Left lung (tissue), 4 donors: ENCODE measurements at regions not wholly inside any gene's neighbourhood (a gene's known extent, or its start where the extent isn't known, plus 50 kb on each side); places are given as distances from the start of the nearest gene placed in this dataset.

Experiments used
- ATAC-seq: fragments of 200-7000 bp; cut with Tn5 transposase; one replicate; pipeline ENCODE4 v1.9.1; 2020; ENCODE audit warnings: moderate library complexity
- DNase-seq, 4 donors: peaks; one replicate each; pipeline ENCODE4 v3.0.0-alpha.2; 2013 to 2020
- H3K27ac ChIP-seq, 2 donors: fragments of 200-600 bp; sonication (generic) in 1 of 2; one replicate each; pipeline versions ENCODE4 v1.5.0 to v1.8.0; 2020 to 2021
- H3K27me3 ChIP-seq, 2 donors: fragments of 200-600 bp; sonication (generic) in 1 of 2; one replicate each; pipeline versions ENCODE4 v1.5.0 to v1.8.0; 2020 to 2021
- H3K36me3 ChIP-seq, 2 donors: fragments of 200-600 bp; sonication (generic) in 1 of 2; one replicate each; pipeline versions ENCODE4 v1.5.0 to v1.8.0; 2020 to 2021
- H3K4me1 ChIP-seq, 2 donors: fragments of 200-600 bp; one replicate each; pipeline ENCODE4 v1.8.0; 2021
- H3K4me3 ChIP-seq, 2 donors: fragments of 200-600 bp; sonication (generic) in 1 of 2; one replicate each; pipeline versions ENCODE4 v1.5.0 to v1.8.0; 2020 to 2021; ENCODE audit warnings: mild to moderate bottlenecking in 1 of 2
- H3K9me3 ChIP-seq, 2 donors: fragments of 200-600 bp; sonication (generic) in 1 of 2; one replicate each; pipeline versions ENCODE4 v1.5.0 to v1.8.0; 2020 to 2021
- intact Hi-C, 2 donors: fragments of 100-400 bp; cut with DNase I; formaldehyde crosslinking; loops; one replicate each; pipeline versions ENCODE4 v1.11.2 to v1.14.2; 2022
- TF ChIP-seq, protein P1 (sequence below), 2 donors: fragments of 200-600 bp; sonication (generic) in 1 of 2; IDR thresholded peaks; one replicate each; pipeline versions ENCODE4 v1.5.0 to v1.8.0; 2021; ENCODE audit warnings: antibody characterized with exemption in 2 of 2
- donor health status: DM: no; HTN: yes; CAD: no.
- donor health status: DM: no; HTN: no; CAD: no.

DNA sequence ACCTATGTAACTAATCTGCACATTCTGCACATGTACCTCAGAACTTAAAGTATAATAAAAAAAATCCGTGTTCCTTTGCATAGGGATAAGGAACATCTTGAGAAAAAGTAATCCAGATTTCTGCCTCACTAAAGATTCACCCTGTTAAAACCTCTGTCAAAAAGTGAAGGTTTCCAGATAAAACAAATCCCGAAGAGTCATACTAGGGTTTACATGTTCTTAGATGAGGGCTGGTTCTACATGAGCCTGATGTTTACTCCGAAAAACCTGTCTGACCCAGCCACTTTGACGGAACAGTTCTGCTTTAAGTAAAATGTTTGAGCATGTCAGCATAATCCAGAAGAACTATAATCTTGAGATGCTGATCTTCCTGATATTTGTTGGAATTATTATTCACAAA is 515.6 kb upstream of the SLC8A1 start:
- H3K27ac ChIP-seq, result no peak overlapping the region
- DNase-seq, result no peak
- H3K4me1 ChIP-seq, result no peaks in the 10 kb centered on the region
- no peaks in the 10 kb centered on the region for H3K36me3 ChIP-seq
- no peaks in the 10 kb centered on the region for H3K9me3 ChIP-seq
- intact Hi-C loops, result no loop called here
- no peak for ATAC-seq
- TF ChIP-seq, protein P1, sequence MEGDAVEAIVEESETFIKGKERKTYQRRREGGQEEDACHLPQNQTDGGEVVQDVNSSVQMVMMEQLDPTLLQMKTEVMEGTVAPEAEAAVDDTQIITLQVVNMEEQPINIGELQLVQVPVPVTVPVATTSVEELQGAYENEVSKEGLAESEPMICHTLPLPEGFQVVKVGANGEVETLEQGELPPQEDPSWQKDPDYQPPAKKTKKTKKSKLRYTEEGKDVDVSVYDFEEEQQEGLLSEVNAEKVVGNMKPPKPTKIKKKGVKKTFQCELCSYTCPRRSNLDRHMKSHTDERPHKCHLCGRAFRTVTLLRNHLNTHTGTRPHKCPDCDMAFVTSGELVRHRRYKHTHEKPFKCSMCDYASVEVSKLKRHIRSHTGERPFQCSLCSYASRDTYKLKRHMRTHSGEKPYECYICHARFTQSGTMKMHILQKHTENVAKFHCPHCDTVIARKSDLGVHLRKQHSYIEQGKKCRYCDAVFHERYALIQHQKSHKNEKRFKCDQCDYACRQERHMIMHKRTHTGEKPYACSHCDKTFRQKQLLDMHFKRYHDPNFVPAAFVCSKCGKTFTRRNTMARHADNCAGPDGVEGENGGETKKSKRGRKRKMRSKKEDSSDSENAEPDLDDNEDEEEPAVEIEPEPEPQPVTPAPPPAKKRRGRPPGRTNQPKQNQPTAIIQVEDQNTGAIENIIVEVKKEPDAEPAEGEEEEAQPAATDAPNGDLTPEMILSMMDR (IDR thresholded peaks at IDR 0.05), result no peak
- no peaks in the 10 kb centered on the region for H3K27me3 ChIP-seq
- H3K4me3 ChIP-seq, result no peak overlapping the region

DNA sequence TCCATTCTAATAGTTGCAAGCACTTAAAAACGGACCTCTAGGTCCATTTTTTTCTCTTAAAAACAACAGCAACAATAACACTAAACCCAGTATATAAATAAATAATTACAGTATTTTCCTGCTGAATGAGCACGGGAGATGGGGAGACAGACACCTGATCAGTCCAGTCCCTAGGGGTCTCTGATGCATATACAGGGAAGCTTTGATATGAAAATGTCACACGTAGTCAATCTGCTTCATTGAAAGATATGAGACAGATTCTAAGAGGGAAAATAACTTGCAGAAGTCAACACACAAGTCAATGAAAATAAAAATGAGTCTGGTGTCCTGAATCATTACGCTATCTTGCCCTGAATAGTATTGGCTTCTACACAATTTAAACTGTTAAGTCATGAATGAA is 523.3 kb upstream of the SLC8A1 start:
- TF ChIP-seq, protein P1 (IDR thresholded peaks at IDR 0.05), result no peak
- DNase-seq (no peak), ATAC-seq (no peak)
- intact Hi-C loops, result no loop called here
- H3K27me3 ChIP-seq, result no peaks in the 10 kb centered on the region
- no peaks in the 10 kb centered on the region for H3K9me3 ChIP-seq
- H3K4me3 ChIP-seq, result no peak overlapping the region
- no peaks in the 10 kb centered on the region for H3K36me3 ChIP-seq
- H3K4me1 ChIP-seq, result no peaks in the 10 kb centered on the region
- no peak overlapping the region for H3K27ac ChIP-seq

DNA sequence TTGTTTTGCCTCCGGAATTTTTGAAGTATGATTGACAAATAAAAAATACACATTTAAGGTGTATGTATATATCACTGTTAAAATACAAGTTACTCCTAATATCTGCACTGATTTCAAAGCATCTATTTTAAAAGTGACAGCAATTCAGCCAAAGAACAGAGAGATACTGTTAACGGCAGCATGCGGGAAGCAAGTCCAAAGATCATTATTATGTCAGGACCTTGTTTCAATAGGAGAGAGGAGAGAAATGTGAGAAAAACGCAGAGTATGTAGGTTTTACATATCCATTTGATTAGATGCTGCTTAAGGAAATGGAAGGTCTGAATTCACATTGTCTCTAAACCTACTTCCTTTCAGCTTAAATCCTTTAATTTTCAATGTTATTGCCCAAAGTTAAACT is 545.5 kb upstream of the SLC8A1 start:
- TF ChIP-seq, protein P1 (IDR thresholded peaks at IDR 0.05), result no peak
- Histone ChIP-seq H3K27me3 (no peaks in the 10 kb centered on the region), H3K36me3 (no peaks in the 10 kb centered on the region), H3K27ac (no peak overlapping the region), H3K9me3 (no peaks in the 10 kb centered on the region), H3K4me3 (no peak overlapping the region), H3K4me1 (no peaks in the 10 kb centered on the region)
- DNase-seq (no peak), ATAC-seq (no peak)
- intact Hi-C loops, result no loop called here

DNA sequence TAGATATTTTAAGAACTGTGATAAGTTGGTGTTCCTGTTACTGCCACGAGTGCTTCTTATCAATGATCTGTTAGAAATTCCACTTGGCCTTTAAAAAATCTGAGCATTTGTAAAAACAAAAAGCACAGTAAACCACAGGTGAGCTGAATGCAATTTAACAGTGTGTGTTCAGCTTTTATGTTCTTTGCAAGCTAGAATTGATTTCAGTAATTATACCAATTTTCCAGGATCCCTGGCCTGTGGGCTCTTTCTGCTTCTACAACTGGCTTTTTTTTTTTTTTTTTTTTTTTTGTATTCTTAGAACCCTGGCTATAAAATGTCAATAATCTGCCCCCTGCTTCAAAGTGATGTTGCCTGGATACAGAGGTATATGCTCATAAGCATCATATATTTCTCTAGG is 548.5 kb upstream of the SLC8A1 start:
- Histone ChIP-seq H3K27me3 (no peaks in the 10 kb centered on the region), H3K4me1 (no peaks in the 10 kb centered on the region), H3K9me3 (no peaks in the 10 kb centered on the region), H3K36me3 (no peaks in the 10 kb centered on the region), H3K4me3 (no peak overlapping the region), H3K27ac (no peak overlapping the region)
- DNase-seq, result no peak
- intact Hi-C loops, result no loop called here
- TF ChIP-seq, protein P1 (IDR thresholded peaks at IDR 0.05), result no peak
- no peak for ATAC-seq

DNA sequence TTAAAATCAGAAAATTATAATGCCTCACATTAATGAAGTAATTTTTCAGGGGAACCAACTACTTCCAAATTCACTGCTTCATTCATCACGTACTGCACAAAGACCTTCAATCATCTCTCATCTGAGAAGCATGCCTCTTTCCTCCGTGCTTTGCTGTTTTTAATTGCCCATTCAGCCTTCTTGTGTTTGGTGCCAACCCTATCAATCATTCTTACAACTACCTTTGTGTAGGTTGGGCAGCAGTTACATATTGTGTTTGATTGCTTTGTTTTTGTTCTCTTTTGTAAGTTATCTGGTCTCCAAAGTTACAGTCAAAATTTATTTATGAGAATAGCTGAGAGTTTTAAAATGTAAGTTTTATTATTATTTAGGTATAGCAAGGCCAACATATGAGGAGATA is 549.0 kb upstream of the SLC8A1 start:
- H3K27ac ChIP-seq, result no peak overlapping the region
- H3K4me1 ChIP-seq, result no peaks in the 10 kb centered on the region
- H3K4me3 ChIP-seq, result no peak overlapping the region
- intact Hi-C loops, result no loop called here
- no peaks in the 10 kb centered on the region for H3K36me3 ChIP-seq
- H3K27me3 ChIP-seq, result no peaks in the 10 kb centered on the region
- no peaks in the 10 kb centered on the region for H3K9me3 ChIP-seq
- TF ChIP-seq, protein P1 (IDR thresholded peaks at IDR 0.05), result no peak
- ATAC-seq, result no peak
- DNase-seq, result no peak
